ENCODE measurements at regions not wholly inside any gene's neighbourhood (a gene's known extent, or its start where the extent isn't known, plus 50 kb on each side); places are given as distances from the start of the nearest gene placed in this dataset.

GRCh38 chr12:88889326-88890110 lies 309.2 kb upstream of the KITLG start:
- no peak for TF ChIP-seq CTCF (conservative IDR thresholded peaks at IDR 0.05; ENCODE audit: low read depth)
- CTCF ChIA-PET, result interaction anchor here (0.7 kb wide), 1 partner anchor 83 kb away, joined by 4 read pairs; no protein-coding TSS in a partner anchor
- POLR2A ChIA-PET (ENCODE audit: low non-redundant PET), result no interaction called here

GRCh38 chr12:88884600-88884999 lies 304.3 kb upstream of the KITLG start:
- ChIA-PET CTCF (no interaction called here), POLR2A (ENCODE audit: low non-redundant PET) (interaction anchor here (0.6 kb wide), 1 partner anchor 498 kb away, joined by 3 read pairs; no protein-coding TSS in a partner anchor)
- DNase-seq (ENCODE audit: low spot score), result no peak
- no peak for TF ChIP-seq CTCF (conservative IDR thresholded peaks at IDR 0.05; ENCODE audit: low read depth)
- no peak overlapping the region for H3K27ac ChIP-seq

More at GRCh38 chr12:88889326-88890110, 309.2 kb upstream of the KITLG start:
- no peak overlapping the region for H3K27ac ChIP-seq
- no peak for DNase-seq (ENCODE audit: low spot score)

- CTCF ChIA-PET, result no interaction called here
- no peak for DNase-seq (ENCODE audit: low spot score)
- H3K27ac ChIP-seq, result no peak overlapping the region
- POLR2A ChIA-PET (ENCODE audit: low non-redundant PET), result no interaction called here
- no peak for TF ChIP-seq CTCF (conservative IDR thresholded peaks at IDR 0.05; ENCODE audit: low read depth)
Measured at GRCh38 chr12:88882662-88883061, 302.4 kb upstream of the KITLG start.

GRCh38 chr12:88880051-88880450 lies 299.8 kb upstream of the KITLG start:
- ChIA-PET POLR2A (ENCODE audit: low non-redundant PET) (no interaction called here), CTCF (no interaction called here)
- no peak for TF ChIP-seq CTCF (conservative IDR thresholded peaks at IDR 0.05; ENCODE audit: low read depth)

GRCh38 chr12:88878295-88878694 lies 298.0 kb upstream of the KITLG start:
- TF ChIP-seq CTCF (conservative IDR thresholded peaks at IDR 0.05; ENCODE audit: low read depth), result no peak
- no peak overlapping the region for H3K27ac ChIP-seq
- ChIA-PET POLR2A (ENCODE audit: low non-redundant PET) (no interaction called here), CTCF (no interaction called here)
- DNase-seq (ENCODE audit: low spot score), result no peak

More at GRCh38 chr12:88880051-88880450, 299.8 kb upstream of the KITLG start:
- no peak for DNase-seq (ENCODE audit: low spot score)
- H3K27ac ChIP-seq, result no peak overlapping the region

GRCh38 chr12:88876857-88877256 lies 296.6 kb upstream of the KITLG start:
- DNase-seq (ENCODE audit: low spot score), result no peak
- ChIA-PET POLR2A (ENCODE audit: low non-redundant PET) (no interaction called here), CTCF (no interaction called here)
- H3K27ac ChIP-seq, result no peak overlapping the region
- TF ChIP-seq CTCF (conservative IDR thresholded peaks at IDR 0.05; ENCODE audit: low read depth), result no peak
